ENCODE measurements at regions not wholly inside any gene's neighbourhood (a gene's known extent, or its start where the extent isn't known, plus 50 kb on each side); places are given as distances from the start of the nearest gene placed in this dataset.

- Mint-ChIP-seq H3K27ac (no peak overlapping the region), H3K27me3 (peaks cover 19% of the 10 kb centered on the region), H3K4me1 (peaks cover 3% of the 10 kb centered on the region), H3K4me3 (no peak overlapping the region), H3K9me3 (ENCODE audit: insufficient read depth) (no peaks in the 10 kb centered on the region)
- Histone ChIP-seq H3K4me1 (ENCODE audit: control insufficient read depth in 2 of 2, insufficient read depth in 2 of 2, low read length in 2 of 2) (no peaks in the 10 kb centered on the region), H3K79me2 (ENCODE audit: control insufficient read depth, insufficient read depth, low read length) (no peaks in the 10 kb centered on the region), H3K4me3 (ENCODE audit: control extremely low read depth in 1 of 5, extremely low read depth in 1 of 5, insufficient read depth in 1 of 5, low read depth in 2 of 5, low read length in 4 of 5) (no peak overlapping the region), H4K20me1 (ENCODE audit: control insufficient read depth, insufficient read depth, low read length, poor library complexity, severe bottlenecking) (no peaks in the 10 kb centered on the region), H3K27me3 (replicated peaks in 1 of 4; ENCODE audit: control extremely low read depth in 1 of 4, control insufficient read depth in 3 of 4, insufficient read depth in 4 of 4, low read length in 3 of 4) (no peaks in the 10 kb centered on the region), H3K4me2 (replicated peaks; ENCODE audit: low read depth, low read length, poor library complexity, severe bottlenecking) (no peak overlapping the region), H3K36me3 (replicated peaks in 1 of 2; ENCODE audit: control extremely low read depth in 1 of 2, control insufficient read depth in 1 of 2, extremely low read depth in 1 of 2, insufficient read depth in 2 of 2, low read length in 1 of 2) (no peaks in the 10 kb centered on the region), H3K9me3 (ENCODE audit: control extremely low read depth in 1 of 3, control insufficient read depth in 2 of 3, insufficient read depth in 1 of 3, low read length in 2 of 3) (no peaks in the 10 kb centered on the region), H3K27ac (ENCODE audit: low read length in 2 of 2) (no peak overlapping the region), H3K9ac (ENCODE audit: low read length) (no peak overlapping the region), H2AFZ (ENCODE audit: insufficient read depth, low read depth, low read length, poor library complexity, severe bottlenecking) (no peak overlapping the region)
- no peak for DNase-seq
- ATAC-seq (ENCODE audit: low read depth), result no peak
- TF ChIP-seq, protein P1, sequence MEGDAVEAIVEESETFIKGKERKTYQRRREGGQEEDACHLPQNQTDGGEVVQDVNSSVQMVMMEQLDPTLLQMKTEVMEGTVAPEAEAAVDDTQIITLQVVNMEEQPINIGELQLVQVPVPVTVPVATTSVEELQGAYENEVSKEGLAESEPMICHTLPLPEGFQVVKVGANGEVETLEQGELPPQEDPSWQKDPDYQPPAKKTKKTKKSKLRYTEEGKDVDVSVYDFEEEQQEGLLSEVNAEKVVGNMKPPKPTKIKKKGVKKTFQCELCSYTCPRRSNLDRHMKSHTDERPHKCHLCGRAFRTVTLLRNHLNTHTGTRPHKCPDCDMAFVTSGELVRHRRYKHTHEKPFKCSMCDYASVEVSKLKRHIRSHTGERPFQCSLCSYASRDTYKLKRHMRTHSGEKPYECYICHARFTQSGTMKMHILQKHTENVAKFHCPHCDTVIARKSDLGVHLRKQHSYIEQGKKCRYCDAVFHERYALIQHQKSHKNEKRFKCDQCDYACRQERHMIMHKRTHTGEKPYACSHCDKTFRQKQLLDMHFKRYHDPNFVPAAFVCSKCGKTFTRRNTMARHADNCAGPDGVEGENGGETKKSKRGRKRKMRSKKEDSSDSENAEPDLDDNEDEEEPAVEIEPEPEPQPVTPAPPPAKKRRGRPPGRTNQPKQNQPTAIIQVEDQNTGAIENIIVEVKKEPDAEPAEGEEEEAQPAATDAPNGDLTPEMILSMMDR (IDR thresholded peaks at IDR 0.05), result no peak
- TF ChIP-seq EZH2 (IDR thresholded peaks at IDR 0.05; ENCODE audit: borderline replicate concordance, insufficient read depth, low read depth, low read length, poor library complexity, severe bottlenecking), result no peak
- intact Hi-C loops (cut with micrococcal nuclease), result no loop called here
- ChIA-PET POLR2A (no interaction called here), CTCF (no interaction called here)
- WGBS (ENCODE audit: insufficient coverage), result no CpG with 5 or more reads among the region's 8 CpGs
These were observed 645.8 kb upstream of the TBL1XR1 start for GRCh38 chr3:177842743-177843734.
